Effector memory CD4-positive, alpha-beta T cell (primary cell): ENCODE measurements at regions not wholly inside any gene's neighbourhood (a gene's known extent, or its start where the extent isn't known, plus 50 kb on each side); places are given as distances from the start of the nearest gene placed in this dataset.

Experiments used
- DNase-seq, 3 donors: peaks; one replicate each; pipeline ENCODE4 v3.0.0-alpha.2; 2020
- H3K27ac ChIP-seq: 2 replicates; pipeline ENCODE4 v1.7.0; 2013; ENCODE audit warnings: mild to moderate bottlenecking, low read length, moderate library complexity; ENCODE audit not compliant: insufficient read depth, poor library complexity, severe bottlenecking
- H3K27me3 ChIP-seq: replicated peaks from 2 replicates; pipeline ENCODE4 v1.7.0; 2013; ENCODE audit warnings: mild to moderate bottlenecking, low read length; ENCODE audit not compliant: insufficient read depth, control insufficient read depth, poor library complexity, severe bottlenecking
- H3K36me3 ChIP-seq: 2 replicates; pipeline ENCODE4 v1.7.0; 2013; ENCODE audit warnings: mild to moderate bottlenecking, low read length, moderate library complexity; ENCODE audit not compliant: control insufficient read depth, insufficient read depth
- H3K4me1 ChIP-seq: 2 replicates; pipeline ENCODE4 v1.7.0; 2013; ENCODE audit warnings: low read length, mild to moderate bottlenecking; ENCODE audit not compliant: control insufficient read depth, insufficient read depth, poor library complexity, severe bottlenecking
- H3K4me3 ChIP-seq: 2 replicates; pipeline ENCODE4 v1.7.0; 2013; ENCODE audit warnings: low read length, low read depth, mild to moderate bottlenecking; ENCODE audit not compliant: insufficient read depth, poor library complexity, severe bottlenecking
- H3K9me3 ChIP-seq: 2 replicates; pipeline ENCODE4 v1.7.0; 2013; ENCODE audit warnings: mild to moderate bottlenecking, low read length, moderate library complexity; ENCODE audit not compliant: control insufficient read depth

DNA sequence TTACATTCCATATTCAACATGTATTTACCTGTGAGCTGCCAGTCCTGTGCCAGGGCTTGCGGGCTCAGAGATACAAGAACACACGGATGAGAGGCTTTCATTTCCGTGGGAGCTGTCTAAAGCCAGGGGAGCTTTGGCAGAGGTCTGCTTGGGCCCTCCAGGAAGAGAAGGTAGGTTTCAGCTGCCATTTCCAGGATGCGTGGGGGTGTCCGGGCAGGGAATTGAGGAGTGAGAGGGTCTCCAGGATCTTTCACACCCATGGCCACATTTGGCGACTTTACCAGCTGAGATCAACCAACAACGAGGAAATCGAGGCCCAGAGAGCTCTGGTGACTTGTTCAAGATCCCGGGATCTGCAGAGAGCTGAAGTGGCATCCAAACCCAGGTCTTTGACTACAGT, 119.6 kb downstream of the BUD13 start:
- no peaks in the 10 kb centered on the region for H3K4me1 ChIP-seq

DNA sequence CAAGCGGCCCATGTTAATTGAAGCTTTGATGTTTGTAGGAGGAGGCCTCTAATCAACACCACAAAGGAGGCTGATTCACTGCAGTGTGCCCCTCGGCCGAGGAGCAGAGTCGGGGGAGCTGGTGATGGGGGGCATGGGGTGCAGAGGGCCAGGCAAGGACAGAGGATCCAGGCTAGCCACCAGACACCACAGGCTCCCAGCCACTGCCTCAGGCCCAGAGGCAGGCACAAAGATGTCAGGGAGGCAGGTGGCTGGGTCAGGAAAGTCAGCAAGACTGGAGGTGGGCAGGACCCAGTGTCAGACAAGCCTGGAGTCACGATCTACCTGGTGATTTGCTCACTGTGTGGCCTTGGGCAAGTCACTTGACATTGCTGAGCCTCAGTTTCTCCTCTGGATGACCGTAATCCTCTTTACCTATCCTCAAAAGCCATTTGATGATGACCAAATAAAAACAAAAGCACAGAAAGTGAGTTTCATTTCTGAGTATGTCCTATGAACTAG, 121.0 kb downstream of the BUD13 start:
- H3K27ac ChIP-seq, result no peak overlapping the region
- H3K4me3 ChIP-seq, result no peak overlapping the region
- no peaks in the 10 kb centered on the region for H3K4me1 ChIP-seq
- H3K9me3 ChIP-seq, result no peaks in the 10 kb centered on the region
- no peaks in the 10 kb centered on the region for H3K27me3 ChIP-seq
- DNase-seq, result no peak
- H3K36me3 ChIP-seq, result no peaks in the 10 kb centered on the region

More for the DNA sequence above, 119.6 kb downstream of the BUD13 start:
- Histone ChIP-seq H3K9me3 (no peaks in the 10 kb centered on the region), H3K27ac (no peak overlapping the region), H3K4me3 (no peak overlapping the region), H3K27me3 (no peaks in the 10 kb centered on the region), H3K36me3 (no peaks in the 10 kb centered on the region)
- no peak for DNase-seq

DNA sequence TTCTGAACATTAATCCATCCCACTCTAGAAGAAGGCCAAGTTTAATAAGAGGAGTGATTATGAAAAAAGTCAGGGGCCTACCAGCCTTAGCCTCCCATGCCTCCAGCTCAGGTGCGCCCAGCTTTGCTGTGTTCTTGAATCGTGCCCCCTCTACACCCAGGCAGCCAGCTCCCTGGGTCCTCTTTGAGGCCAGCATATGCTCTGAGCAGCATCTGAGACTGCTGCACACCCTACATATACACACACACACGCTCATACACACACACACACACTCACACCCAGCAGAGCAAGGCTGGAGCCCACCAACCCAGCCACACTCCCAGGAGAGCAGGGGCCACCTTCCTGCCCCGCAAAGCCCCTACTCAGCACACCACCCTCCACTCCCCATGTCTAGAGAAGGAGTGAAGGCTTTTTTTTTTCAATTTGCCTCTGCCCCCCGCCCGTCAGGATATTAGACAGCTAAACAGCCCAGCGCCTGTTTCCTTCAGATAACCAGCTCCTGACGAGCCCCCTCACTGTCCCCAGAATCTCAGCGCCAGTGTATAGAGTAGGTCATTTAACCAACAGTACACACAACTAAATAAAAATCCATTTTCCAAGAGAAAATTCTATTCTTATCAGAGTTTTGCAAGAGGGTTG, 121.6 kb downstream of the BUD13 start:
- Histone ChIP-seq H3K4me3 (no peak overlapping the region), H3K36me3 (no peaks in the 10 kb centered on the region), H3K9me3 (no peaks in the 10 kb centered on the region), H3K27me3 (no peaks in the 10 kb centered on the region), H3K27ac (no peak overlapping the region), H3K4me1 (no peaks in the 10 kb centered on the region)
- no peak for DNase-seq

DNA sequence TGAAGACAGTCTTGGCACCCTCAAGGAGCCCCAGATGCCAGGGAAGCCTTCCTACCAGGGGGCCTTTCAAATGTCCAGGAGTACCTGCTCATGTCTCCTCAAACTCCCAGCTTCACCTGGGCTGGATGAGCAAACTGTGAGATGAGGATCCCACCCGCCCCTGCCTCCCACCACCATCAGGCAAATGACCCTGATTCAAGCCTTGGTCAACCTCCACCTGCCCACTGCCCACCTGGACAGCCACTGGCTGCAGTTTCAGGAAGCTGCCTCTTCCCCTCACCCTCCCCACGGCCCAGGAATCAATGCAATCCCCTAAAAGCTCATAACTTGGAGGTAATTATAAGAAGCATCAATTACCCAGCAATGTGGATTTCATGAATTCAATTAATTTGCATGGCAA, 122.7 kb downstream of the BUD13 start:
- H3K4me3 ChIP-seq, result no peak overlapping the region
- no peak overlapping the region for H3K27ac ChIP-seq
- no peaks in the 10 kb centered on the region for H3K9me3 ChIP-seq
- no peaks in the 10 kb centered on the region for H3K4me1 ChIP-seq
- DNase-seq, result no peak
- H3K27me3 ChIP-seq, result no peaks in the 10 kb centered on the region
- H3K36me3 ChIP-seq, result no peaks in the 10 kb centered on the region

DNA sequence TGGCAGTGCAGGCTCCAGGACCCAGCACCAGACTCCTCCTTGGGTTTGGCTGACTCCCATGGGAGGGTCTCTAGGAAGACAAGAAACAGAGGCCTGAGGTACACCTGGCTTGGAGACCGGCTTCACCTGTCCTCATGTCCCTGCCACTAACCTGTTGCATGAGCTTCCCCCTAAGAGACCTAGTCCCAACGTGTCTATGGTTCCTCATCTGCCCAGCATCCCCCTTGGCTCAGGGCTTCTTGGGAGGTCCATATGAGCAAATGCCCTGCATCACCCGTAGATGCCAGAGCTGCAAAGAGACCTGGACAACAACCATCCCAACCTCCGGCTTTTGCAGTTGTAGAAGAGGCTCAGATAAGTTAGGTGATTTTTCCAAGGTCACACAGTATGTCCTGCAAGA, 123.5 kb downstream of the BUD13 start:
- Histone ChIP-seq H3K4me1 (no peaks in the 10 kb centered on the region), H3K4me3 (no peak overlapping the region), H3K27ac (no peak overlapping the region), H3K27me3 (no peaks in the 10 kb centered on the region), H3K36me3 (no peaks in the 10 kb centered on the region), H3K9me3 (no peaks in the 10 kb centered on the region)
- no peak for DNase-seq

DNA sequence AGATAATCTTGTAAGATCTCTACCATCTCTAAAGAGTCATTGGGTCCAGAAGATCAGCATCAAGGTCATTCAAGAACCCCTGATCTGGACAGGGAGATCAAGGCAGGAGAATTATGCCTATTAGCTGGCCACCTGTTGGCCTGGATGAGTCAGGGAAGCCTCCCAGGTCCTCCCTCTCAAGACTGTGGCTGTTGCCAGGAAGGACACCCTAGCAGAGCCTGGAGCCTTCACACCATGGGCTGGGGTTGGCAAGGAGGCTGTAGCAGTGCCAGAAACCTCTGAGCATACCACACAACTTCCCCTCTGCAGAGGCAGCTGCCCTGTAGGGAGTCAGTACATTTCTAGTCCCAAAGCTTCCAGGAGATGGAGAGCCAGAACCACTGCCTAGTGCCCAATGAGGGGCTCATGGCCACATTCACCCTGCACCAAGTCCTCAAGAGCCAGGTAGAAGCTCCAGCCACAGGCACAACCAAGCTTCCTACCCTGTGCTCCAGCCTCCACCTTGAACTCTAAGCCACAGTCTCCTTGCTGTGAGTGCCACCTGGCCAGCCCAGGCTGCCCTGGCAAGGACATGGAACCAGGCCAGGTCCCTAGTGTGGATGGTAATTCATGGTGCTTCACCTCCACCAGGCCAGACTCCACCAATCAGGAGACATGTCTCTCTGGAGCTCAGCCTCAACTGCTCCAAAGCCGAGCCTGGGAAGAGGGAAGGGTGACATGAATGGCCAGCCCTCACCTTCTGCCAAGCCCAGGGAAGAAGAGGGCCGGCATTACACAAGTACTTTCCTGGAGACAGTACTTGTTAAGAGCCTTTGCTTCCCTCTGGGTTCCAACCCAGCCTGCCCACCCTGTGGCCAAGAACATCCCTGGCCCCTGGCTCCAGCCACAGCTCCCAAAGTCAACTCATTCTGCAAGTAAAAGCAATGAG, 124.3 kb downstream of the BUD13 start:
- Histone ChIP-seq H3K9me3 (no peaks in the 10 kb centered on the region), H3K27ac (no peak overlapping the region), H3K27me3 (no peaks in the 10 kb centered on the region), H3K36me3 (no peaks in the 10 kb centered on the region), H3K4me3 (no peak overlapping the region), H3K4me1 (no peaks in the 10 kb centered on the region)
- no peak for DNase-seq

DNA sequence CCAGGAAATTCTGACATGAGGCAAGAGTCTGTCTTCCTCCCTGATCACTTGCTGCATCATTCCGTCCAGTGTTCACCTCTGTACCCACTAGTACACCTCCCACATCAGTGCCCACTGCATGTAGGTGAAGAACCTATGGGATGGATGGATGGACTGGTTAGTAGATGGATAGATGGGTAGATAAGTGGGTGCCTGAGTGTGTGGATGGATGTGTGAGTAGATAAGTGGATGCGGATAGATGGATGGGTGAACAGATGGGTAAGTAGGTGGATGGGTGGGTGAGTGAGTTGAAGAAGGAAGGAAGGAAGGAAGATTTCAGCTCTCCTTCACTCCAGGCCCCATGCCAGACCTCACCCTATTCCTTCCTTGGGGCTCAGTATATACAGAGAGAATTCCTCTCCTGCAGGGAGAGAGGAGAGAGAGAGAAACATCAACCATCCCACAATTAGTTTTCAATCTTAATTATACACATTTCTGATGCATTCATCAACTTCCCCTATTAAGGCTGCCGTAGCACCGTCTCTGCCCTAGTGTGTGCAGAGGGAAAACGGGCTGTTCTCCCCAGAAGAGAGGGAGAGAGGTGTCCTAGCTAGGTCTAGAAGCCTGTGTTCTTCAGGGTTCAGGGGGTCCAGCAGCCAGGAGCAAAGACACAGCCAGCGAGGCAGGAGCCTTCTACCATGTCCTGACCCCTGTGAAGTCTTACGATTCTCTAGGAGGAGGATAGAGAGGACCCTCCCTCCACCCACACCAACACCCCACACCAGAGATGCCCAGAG, 125.3 kb downstream of the BUD13 start:
- no peak overlapping the region for H3K27ac ChIP-seq
- H3K9me3 ChIP-seq, result no peaks in the 10 kb centered on the region
- H3K4me1 ChIP-seq, result no peaks in the 10 kb centered on the region
- no peaks in the 10 kb centered on the region for H3K27me3 ChIP-seq
- H3K36me3 ChIP-seq, result no peaks in the 10 kb centered on the region
- H3K4me3 ChIP-seq, result no peak overlapping the region
- DNase-seq, result no peak

DNA sequence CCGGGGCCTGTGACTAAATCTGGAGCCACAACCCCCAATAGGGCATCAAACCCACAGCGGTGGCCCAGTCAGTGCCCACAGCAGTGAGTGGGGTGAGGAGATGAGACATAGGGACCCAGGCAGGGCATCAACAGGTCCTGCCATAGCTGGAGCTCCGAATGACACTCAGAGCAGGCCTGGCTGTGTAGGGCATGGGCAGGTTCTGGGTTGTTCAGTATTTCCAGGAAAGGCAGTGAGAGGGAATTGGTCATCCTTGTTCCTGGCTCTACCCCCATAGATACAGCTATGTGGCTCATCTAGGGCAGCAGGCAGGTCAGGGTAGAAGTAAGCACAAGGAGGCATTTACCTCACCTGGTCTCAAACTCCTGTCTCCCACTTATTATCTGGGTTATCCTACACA, 126.6 kb downstream of the BUD13 start:
- H3K9me3 ChIP-seq, result no peaks in the 10 kb centered on the region
- H3K4me1 ChIP-seq, result no peaks in the 10 kb centered on the region
- no peak overlapping the region for H3K4me3 ChIP-seq
- H3K27me3 ChIP-seq, result no peaks in the 10 kb centered on the region
- no peaks in the 10 kb centered on the region for H3K36me3 ChIP-seq
- H3K27ac ChIP-seq, result no peak overlapping the region
- no peak for DNase-seq

DNA sequence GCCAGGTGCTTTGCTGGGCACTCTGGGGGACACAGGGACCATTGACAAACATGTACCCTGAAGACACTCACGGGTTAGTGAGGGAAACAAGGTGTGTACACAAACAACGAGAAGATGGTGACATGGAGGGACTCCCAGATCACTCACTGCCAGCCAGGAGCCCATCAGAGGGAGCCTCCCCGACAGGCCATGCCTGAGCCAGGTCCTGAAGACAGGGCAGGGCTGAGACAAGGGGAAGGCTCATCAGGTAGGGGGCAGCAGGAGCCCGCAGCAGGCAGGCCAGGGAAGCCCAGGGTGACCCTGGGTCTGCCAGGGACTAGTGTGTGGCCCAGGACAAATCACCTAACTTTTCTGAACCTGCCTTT, 127.9 kb downstream of the BUD13 start:
- H3K27ac ChIP-seq, result no peak overlapping the region
- no peaks in the 10 kb centered on the region for H3K27me3 ChIP-seq
- H3K4me1 ChIP-seq, result no peaks in the 10 kb centered on the region
- no peak overlapping the region for H3K4me3 ChIP-seq
- no peaks in the 10 kb centered on the region for H3K36me3 ChIP-seq
- no peak for DNase-seq
- no peaks in the 10 kb centered on the region for H3K9me3 ChIP-seq
